ENCODE measurements at regions not wholly inside any gene's neighbourhood (a gene's known extent, or its start where the extent isn't known, plus 50 kb on each side); places are given as distances from the start of the nearest gene placed in this dataset.

DNA sequence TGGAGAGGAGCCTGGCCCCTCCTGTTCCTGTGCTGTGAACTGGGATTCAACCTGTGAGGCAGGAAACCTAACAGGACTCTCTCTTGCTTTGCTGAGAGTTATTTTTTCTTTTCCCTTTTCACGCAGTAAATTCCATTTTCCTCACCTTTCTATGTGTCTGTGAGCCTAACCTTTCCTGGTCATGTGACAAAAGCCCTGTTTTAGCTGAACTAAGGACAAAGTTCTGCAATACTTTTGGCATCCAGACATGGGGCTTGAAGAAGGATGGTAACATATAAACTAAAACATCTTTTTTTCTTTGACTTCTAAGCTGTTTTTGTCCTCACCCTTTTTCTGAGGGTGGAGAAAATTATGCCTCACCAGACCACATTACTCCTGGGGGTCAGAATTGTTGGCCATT is 368.5 kb downstream of the HTR1B start:
- TF ChIP-seq POLR2A (IDR thresholded peaks at IDR 0.05) = no peak
- TF ChIP-seq, protein P1, sequence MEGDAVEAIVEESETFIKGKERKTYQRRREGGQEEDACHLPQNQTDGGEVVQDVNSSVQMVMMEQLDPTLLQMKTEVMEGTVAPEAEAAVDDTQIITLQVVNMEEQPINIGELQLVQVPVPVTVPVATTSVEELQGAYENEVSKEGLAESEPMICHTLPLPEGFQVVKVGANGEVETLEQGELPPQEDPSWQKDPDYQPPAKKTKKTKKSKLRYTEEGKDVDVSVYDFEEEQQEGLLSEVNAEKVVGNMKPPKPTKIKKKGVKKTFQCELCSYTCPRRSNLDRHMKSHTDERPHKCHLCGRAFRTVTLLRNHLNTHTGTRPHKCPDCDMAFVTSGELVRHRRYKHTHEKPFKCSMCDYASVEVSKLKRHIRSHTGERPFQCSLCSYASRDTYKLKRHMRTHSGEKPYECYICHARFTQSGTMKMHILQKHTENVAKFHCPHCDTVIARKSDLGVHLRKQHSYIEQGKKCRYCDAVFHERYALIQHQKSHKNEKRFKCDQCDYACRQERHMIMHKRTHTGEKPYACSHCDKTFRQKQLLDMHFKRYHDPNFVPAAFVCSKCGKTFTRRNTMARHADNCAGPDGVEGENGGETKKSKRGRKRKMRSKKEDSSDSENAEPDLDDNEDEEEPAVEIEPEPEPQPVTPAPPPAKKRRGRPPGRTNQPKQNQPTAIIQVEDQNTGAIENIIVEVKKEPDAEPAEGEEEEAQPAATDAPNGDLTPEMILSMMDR (IDR thresholded peaks at IDR 0.05) = no peak
